H4 (cell line): ENCODE measurements at regions not wholly inside any gene's neighbourhood (a gene's known extent, or its start where the extent isn't known, plus 50 kb on each side); places are given as distances from the start of the nearest gene placed in this dataset.
"Not testable (repeated sequence)": the region's sequence is repeated elsewhere in the genome, so short reads cannot be mapped to it uniquely, and the experiment has no call there.

Experiments
- DNase-seq: peaks from one replicate; pipeline ENCODE4 v3.0.0-alpha.2; 2015; ENCODE audit warnings: low spot score

DNA sequence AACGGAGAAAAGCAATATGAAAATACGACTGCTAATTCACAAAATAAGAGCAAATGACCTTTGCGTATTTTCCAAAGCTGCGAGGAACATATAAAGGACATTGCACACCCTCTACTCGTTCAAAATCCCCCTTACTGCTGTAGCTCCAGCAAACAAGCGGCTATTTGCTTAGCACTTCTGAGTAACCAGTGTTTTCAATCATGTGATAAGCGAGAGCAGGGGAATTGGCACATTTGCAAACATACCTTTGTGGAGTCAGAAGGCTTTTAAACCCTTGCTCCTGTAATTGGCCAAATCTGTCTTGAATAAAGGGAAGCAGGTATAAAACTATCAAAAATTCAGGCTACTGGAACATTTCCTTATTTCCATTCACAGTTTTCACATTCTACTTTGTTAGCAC, 610.2 kb downstream of the UBE2NL start:
- DNase-seq, result no peak

DNA sequence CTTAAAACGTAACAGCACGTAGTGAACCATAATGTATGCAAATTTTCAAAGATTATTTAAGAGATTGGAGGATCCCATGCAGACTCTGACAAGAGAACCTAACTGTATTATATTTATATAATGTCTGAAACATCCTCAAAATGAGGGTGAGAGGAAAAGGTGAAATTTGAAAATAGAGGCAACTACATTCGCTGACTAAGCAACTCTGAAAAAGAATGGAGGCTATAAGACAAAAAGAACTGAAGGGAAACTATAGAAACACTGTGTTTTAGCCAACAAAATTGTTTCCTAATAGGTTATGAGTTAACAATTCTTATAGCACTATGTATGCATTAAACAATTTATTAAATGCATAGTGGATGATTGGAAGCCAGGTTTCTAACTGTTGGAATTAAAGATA, 648.0 kb downstream of the UBE2NL start:
- no peak for DNase-seq

DNA sequence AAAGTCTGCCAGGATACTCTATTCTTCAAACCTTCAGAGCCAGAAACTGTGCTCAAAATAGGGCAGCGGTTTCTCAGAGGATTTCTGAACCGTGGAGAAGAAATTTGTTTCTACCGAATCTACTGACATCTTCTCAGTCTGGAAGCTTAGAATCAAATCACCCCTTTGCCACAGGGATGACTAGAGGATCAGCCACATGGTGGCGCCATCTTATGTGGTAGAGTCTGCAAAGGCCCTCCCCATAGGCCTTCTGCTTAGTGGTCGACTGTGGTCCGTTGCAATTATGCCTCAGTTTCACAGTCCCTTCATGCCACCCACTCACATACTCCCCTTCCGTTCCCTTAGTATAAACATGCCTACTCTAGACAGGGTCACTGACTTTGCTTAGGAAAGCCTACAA, 680.7 kb upstream of the SPANXN1 start:
- no peak for DNase-seq

DNA sequence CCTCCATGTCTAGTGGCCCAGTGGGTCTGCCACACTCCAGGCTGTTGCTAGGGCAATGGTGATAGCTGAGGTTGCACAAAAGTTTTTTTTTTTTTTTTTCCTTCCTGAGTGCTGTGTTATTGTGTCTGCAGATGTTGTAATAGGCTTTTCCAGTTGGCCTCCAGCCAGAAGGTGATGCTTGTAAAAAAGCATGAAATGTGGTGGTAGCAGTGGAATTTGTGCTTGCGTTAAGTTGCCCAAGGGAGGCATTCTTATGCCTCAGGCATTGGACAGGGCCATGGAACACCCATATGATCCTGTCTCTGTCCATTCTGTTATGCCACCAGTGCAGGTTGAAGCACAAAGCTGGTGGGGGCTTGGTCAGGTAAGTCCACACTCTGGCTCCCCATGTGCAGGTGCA, 660.5 kb upstream of the SPANXN1 start:
- DNase-seq, result peak; percentile 64

DNA sequence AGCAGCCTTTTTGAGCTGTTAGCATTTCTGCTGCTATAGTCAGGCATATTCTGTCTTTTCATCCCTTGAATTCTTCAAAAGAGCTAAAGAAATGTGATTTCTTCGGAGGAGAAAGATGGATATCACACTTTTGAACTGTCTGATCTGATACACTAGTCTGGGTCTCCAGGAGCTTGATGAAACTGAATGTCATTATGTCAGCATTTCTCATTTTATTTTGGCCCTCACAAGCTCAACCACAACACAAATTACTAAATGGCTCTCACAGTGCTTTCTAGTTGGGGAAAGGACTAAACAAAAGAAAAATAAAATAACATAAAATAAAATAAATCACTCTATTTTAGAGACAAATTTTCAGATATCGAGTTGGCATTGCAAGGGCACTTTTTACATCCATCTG, 655.3 kb upstream of the SPANXN1 start:
- no peak for DNase-seq

DNA sequence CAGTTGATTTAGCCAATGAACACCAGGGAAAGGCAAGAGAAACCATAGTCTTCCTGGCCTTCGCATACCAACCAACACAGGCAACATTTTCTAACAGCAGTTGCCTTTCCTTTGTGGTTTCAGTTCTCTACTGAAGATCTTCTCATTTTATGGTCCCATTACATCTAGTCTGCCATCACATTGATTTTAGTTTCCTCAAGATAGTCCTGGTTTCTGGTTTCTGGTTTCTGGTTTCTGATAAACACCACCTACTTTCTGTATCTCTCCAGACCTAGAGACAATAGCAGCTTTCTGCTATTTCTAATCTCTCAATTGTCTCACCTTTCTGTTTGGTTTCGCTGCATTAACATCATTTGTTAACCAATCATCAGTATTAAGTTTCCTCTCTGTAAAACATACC, 646.3 kb upstream of the SPANXN1 start:
- DNase-seq, result no peak

DNA sequence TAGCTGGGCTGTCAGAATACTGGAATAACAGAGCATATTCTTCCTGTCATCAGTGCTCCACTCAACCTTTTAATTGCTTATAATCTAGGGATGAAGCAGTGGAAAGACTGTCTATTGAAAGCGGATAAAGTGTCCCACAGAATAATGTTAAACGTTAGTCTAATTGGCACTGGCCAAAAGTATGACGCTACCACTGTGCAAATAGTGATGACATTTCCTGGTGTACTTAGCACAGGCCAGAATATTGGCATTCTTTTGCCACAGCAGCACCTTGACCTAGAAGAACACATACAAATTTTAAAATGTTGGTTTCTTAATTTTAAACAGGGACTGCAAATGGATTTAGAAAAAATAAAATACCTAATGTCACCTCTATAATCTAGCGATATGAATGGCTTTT, 635.2 kb upstream of the SPANXN1 start:
- no peak for DNase-seq

DNA sequence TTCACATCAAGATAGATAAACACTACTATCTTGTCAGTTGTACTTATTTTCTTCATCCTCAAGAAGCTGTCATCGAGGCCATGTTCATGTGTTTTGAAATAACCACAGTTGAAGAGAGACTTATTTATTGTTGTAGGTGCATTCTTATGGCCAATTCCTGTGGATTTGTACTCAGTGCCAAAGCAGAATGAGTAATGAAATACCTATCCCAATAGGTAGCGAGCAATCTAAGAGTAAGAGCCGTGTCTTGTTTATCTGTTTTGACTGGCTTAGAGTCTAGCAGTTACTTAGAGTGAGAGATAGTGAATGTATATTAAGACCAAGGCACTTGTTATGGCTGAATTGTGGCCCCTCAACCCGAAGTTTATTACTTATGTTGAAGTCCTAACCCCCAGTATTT, 631.0 kb upstream of the SPANXN1 start:
- DNase-seq, result peak; percentile 2

DNA sequence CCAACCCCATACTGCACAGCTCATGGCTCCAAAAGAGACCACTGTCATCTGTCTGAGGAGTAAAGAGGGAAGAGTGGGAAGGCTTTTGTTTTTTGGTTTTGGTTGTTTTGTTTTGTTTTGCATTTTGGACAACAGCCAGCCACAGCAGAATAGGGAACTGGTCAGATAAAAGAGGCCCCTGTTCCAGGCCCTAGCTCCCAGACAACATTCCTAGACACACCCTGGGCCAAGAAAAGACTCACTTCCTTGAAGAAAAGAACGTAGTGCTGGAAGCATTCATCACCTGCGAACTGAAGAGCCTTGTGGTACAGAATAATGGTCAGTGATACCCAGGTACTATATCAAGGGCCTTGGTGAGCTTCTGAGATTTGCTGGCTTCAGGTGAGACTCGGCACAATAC, 619.4 kb upstream of the SPANXN1 start:
- no peak for DNase-seq

DNA sequence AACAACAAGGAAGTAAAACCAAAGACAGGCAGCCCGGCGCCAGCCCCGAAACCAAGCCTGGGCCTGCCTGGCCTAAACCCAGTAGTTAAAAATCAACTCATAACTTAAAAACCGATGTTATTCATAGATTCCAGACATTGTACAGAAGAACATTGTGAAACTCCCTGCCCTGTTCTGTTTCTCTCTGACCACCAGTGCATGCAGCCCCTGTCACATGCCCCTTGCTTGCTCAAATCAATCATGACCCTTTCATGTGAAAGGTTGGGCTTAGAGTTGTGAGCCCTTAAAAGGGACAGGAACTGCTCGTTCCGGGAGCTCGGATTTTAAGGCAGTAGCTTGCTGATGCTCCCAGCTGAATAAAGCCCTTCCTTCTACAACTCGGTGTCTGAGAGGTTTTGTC, 612.9 kb upstream of the SPANXN1 start:
- not testable (repeated sequence) for DNase-seq

DNA sequence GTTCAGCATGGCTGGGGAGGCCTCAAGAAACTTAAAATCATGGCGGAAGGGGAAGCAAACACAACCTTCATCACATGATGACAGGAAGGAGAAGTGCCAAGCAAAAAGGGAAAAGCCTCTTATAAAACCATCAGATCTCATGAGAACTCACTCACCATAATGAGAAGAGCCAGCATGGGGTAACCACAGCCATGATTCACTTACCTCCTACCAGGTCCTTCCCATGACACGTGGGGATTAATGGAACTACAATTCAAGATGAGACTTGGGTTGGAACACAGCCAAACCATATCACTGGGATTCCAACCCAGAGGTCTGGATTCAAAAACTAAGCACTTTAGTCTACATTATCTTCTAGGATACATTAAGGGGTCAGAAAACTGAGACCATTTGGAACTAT, 609.6 kb upstream of the SPANXN1 start:
- peak; percentile 53 for DNase-seq

DNA sequence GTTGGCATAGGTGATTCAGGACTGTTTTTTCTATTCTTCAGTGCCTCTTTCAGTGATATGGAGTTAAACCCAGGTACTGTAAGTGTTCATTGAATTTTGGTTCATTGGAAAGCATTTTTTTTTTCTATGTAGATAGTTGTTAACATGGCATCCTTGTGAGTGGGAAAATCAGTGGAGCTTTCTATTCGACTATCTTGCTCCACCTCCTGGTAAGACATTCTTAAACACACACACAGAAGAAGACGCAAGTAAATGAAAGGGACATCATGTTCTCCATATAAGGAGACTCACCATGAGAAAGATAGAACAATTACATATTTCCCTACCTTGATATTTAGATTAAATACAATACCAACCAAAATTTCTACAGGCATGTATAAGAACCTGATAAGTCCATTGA, 598.5 kb upstream of the SPANXN1 start:
- DNase-seq, result no peak

DNA sequence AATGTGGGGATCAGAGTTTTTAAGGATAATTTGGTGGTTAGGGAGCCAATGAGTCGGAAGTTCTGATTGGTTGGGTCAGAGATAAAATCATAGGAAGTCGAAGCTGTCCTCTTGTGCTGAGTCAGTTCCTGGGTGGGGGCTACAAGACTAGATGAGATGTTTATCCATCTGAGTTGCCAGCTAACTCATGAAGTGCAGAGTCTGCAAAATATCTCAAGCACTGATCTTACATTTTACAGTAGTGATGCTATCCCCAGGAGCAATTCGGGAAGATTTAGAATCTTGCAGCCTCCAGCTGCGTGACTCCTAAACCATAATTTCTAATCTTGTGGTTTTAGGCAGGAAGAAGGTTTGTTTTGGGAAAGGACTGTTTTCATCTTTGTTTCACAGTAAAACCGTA, 565.8 kb upstream of the SPANXN1 start:
- peak; percentile 90 for DNase-seq

DNA sequence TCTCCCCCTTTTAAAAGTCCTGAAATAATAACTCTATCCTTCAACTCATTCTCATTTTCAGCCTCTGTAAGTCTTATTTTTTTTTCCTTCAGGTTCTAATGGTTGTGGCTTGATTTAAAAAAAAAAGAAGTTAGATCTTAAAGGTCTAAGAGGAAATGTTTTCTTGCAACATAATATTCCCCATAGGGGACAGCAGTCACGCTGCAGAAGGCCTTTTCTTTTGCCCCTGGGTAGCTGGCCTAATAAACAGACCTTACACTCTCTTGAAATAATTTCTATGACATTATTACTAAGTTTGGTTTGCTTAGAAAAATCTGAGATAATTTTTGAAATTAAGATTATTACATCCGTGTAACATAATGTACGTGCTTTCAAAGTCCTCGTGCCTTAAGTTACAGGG, 564.1 kb upstream of the SPANXN1 start:
- DNase-seq, result no peak

DNA sequence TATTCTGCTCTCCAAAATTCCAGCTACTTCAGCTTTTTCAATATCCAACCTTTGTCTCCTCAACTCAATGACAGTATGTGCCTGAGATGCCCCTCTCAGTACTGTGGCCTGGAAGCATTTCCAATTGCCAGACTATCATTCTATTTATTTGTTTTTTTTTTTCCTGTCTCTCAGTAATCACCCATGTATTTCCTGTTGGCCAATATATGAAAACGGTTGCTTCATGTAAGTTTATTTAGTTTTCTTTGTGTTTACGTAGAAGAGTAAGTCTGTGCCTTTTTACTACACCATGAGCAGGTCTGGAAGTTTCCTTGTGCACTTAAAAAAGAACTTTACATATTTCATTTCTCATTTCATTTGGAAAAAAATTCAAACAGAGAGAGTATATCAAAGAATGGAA, 537.5 kb upstream of the SPANXN1 start:
- no peak for DNase-seq

DNA sequence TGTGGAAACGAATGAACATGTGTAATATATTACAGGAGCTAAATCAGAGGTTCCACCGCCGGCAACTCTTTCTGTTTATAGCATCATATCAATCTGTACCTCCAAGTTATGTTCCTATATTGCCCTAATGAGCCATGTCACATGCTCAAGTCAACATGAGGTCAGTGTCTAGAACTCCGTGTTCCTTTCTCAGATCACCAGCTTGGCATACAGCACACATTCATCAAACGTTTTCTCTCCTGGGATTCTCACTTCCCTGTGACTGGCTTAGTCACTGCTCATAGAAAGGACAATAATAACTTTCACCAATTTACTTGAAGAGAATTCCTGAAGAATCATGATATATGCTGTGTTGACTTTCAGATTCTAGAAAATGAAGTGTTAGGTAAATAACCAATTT, 532.0 kb upstream of the SPANXN1 start:
- DNase-seq, result no peak

DNA sequence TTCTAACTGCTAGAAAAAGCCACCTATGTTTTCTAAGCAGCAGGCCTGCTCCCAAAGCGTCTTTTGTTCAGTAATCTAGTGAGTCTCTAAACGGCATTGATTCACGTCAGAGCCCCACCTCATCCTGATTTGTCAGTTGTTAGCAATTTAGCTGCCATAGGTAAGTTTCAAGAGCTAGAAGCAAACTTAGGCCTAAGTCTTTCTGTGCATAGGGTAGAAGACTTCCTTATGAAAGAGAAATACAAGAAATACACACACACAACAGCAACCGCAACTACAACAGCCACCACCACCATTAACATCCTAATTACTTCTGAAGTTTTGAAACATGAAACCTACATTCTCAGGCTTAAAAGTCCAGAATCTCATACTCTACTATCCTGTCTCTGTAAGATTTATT, 531.1 kb upstream of the SPANXN1 start:
- DNase-seq, result no peak

DNA sequence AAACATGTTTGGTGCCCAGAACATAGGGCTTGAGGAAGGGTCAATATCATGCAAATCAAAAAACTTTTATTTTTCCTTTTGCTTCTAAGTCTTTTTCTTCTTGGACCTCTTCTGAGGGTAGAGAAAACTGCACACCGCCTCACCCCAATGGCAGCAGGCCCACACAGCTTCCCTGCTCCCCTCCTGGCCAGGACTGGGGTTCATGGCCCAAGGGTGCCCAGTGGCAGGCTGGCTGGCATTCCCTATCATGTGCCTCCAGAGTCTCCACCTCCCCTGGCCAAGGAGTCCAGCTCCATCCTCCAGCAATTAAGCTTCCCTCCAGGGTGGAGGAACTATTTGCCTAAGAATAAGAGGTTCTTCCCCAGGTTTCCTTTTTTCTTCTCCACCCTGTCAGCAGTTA, 529.6 kb upstream of the SPANXN1 start:
- DNase-seq, result no peak

DNA sequence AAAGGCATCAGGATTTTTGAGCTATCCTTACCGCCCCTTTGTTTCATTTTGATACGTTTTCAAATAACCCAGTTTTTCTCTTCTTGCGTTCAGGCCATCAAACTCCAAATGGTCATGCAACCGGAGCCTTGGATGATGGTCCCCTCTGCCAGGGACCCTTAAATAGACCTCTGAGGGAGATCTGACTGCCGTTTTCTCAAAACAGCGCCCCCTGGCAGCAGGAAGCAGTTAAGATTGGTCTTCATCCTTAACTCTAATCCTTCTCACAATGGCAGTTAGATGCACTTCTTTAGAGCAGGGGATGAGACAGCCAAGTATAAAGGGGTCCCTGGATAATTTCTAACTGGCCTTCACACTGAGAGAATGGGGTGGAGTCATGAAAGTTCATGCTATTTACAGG, 525.0 kb upstream of the SPANXN1 start:
- no peak for DNase-seq

DNA sequence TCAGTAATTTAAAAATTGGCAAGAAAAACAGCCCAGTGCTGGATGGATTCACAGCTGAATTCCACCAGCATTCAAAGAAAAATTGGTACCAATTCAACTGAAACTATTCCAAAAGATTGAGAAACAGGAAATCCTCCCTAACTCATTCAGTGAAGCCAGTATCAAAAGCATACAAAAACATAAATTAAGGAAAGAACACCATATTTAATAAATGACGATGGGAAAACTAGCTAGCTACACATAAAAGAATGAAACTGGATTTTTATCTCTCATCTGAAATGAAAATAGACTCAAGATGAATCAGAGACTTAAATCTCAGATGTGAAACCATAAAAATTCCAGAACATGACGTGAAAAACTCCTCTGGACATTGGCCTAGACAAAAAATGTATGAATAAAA, 516.8 kb upstream of the SPANXN1 start:
- peak; percentile 3 for DNase-seq

DNA sequence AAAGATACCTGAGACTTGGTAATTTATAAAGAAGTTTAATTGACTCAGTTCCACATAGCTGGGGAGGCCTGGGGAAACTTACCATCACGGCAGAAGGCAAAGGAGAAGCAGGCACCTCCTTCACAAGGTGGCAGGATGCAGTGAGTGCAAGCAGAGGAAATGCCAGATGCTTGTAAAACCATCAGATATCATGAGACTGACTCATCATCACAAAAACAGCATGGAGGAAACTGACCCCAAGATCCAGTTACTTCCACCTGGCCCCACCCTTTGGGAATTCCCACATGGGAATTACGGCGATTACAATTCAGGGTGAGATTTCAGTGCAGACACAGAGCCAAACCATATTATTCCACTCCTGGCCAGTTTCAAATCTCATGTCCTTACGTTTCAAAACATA, 514.7 kb upstream of the SPANXN1 start:
- DNase-seq, result peak; percentile 53

DNA sequence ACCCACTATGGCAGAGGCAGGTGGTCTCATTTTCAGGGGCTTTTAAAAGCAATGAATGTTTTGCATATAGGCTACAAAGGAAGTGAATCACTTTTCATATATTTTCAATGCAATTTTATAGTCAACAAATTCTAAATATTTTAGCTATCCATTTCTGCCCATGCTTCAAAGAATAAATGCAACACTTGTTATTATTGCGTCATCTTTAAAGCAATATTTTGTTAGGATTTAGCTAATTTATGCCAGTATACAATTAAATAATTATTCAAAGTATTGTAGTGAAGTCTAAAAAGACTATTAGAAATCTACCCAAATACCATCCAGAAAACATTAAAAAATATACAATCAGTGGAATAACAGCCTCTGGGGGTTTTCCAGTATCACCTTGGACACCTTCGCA, 509.1 kb upstream of the SPANXN1 start:
- DNase-seq, result no peak

DNA sequence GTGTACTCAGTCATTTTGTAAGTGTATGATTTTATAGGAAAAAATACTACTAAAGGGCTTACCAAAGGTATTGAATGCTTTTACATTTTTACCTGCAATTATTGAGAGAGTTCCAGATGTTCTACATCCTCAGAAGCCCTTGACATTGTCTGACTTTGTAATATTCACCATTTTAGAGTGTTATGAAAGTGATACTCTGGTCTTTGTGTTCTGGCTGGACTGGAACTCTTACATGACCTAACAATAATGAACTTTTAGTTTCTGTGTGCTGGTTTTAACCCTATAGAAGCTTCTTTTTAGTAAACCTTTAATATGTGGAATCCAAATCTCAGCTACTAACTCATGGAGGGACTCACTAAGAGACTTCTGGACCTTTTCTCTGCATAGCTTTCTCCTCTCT, 478.8 kb upstream of the SPANXN1 start:
- DNase-seq, result no peak

DNA sequence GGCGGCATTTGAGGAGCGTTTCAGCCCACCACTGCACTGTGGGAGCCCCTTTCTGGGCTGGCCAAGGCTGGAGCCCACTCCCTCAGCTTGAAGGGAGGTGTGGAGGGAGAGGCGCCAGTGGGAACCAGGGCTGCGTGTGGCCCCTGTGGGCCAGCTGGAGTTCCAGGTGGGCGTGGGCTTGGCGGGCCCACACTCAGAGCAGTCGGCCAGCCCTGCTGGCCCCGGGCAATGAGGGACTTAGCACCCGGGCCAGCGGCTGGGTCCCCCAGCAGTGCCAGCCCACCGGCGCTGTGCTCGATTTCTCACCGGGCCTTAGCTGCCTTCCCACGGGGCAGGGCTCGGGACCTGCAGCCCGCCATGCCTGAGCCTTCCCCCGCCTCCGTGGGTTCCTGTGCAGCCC, 463.8 kb upstream of the SPANXN1 start:
- not testable (repeated sequence) for DNase-seq

DNA sequence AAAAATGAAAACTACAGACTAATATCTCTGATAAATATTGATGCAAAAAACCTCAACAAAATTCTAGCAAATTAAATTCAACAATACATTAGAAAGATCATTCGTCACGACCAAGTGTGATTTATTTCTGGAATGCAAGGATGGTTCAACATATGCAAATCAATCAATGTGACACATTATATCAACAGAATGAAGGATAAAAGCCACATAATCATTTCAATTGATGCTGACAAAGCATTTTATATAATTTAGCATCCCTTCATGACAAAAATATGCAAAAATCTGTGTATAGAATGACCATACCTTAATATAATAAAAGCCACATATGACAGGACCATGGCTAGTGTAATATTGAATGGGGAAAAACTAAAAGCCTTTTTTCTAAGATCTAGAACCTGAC, 457.2 kb upstream of the SPANXN1 start:
- no peak for DNase-seq
